Right lobe of liver (tissue), 4 donors: ENCODE measurements at regions not wholly inside any gene's neighbourhood (a gene's known extent, or its start where the extent isn't known, plus 50 kb on each side); places are given as distances from the start of the nearest gene placed in this dataset.

Source experiments
- CTCF ChIP-seq, 4 donors: fragments of 200-600 bp in 3 of 4; fragments of 450-650 bp in 1 of 4; IDR thresholded peaks; one replicate each; pipeline versions ENCODE4 v1.5.1 to v1.8.0; 2016 to 2022; ENCODE audit warnings: antibody characterized with exemption in 4 of 4, mild to moderate bottlenecking in 2 of 4
- POLR2A ChIP-seq: fragments of 450-650 bp; IDR thresholded peaks from one replicate; pipeline ENCODE4 v1.6.1; 2017; ENCODE audit warnings: antibody characterized with exemption, mild to moderate bottlenecking
- donor health status: DM: no; HTN: no; CAD: no.
- donor health status: DM: no; HTN: no; CAD: no.
- donor health status: DM: no; HTN: yes; CAD: no.

GRCh38 chr7:155962968-155963300 lies 150.7 kb upstream of the SHH start:
- TF ChIP-seq CTCF (IDR thresholded peaks at IDR 0.05) (no peak), POLR2A (no peak)
